IPS-18a (cell line): ENCODE measurements at regions not wholly inside any gene's neighbourhood (a gene's known extent, or its start where the extent isn't known, plus 50 kb on each side); places are given as distances from the start of the nearest gene placed in this dataset.

ENCODE experiments used
- H3K27ac ChIP-seq: one replicate; pipeline ENCODE4 v1.5.1; 2013; ENCODE audit warnings: low read length
- H3K27me3 ChIP-seq: one replicate; pipeline ENCODE4 v1.6.1; 2013; ENCODE audit warnings: mild to moderate bottlenecking, low read length; ENCODE audit not compliant: control insufficient read depth, insufficient read depth
- H3K36me3 ChIP-seq: one replicate; pipeline ENCODE4 v1.6.1; 2013; ENCODE audit warnings: low read depth, low read length; ENCODE audit not compliant: control insufficient read depth
- H3K4me1 ChIP-seq: one replicate; pipeline ENCODE4 v1.6.1; 2013; ENCODE audit warnings: low read depth, low read length; ENCODE audit not compliant: control insufficient read depth
- H3K4me3 ChIP-seq: one replicate; pipeline ENCODE4 v1.5.1; 2013; ENCODE audit warnings: low read length
- H3K9ac ChIP-seq: one replicate; pipeline ENCODE4 v1.6.1; 2013; ENCODE audit warnings: mild to moderate bottlenecking, low read length, moderate library complexity
- H3K9me3 ChIP-seq: one replicate; pipeline ENCODE4 v1.6.1; 2013; ENCODE audit warnings: low read depth, low read length; ENCODE audit not compliant: control insufficient read depth

GRCh38 chr5:97832645-97833296 is 649.7 kb upstream of the RIOK2 start:
- Histone ChIP-seq H3K9me3 (no peaks in the 10 kb centered on the region), H3K27ac (no peak overlapping the region), H3K9ac (no peak overlapping the region), H3K4me3 (no peak overlapping the region), H3K4me1 (no peaks in the 10 kb centered on the region), H3K27me3 (no peaks in the 10 kb centered on the region), H3K36me3 (no peaks in the 10 kb centered on the region)

DNA sequence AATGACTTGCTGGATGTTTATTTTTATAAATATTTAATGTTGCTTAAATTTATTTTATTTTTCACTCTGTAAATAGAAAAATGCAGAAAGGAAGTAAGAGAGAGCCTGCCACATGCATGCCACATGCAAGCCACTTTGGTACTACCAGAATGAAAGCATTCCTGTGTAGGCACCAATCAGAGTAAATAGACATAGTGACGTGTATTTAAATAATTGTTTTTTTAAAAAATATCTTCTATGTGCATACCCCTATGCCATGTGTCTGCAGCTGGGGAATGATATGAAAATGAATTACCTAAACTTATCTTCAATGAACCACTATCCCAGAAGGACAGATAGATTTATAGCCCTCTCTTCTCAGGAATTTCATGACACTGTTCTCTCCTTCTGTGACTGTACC is 651.5 kb upstream of the RIOK2 start:
- Histone ChIP-seq H3K36me3 (no peaks in the 10 kb centered on the region), H3K27ac (no peak overlapping the region), H3K9ac (no peak overlapping the region), H3K27me3 (no peaks in the 10 kb centered on the region), H3K9me3 (no peaks in the 10 kb centered on the region), H3K4me3 (no peak overlapping the region), H3K4me1 (no peaks in the 10 kb centered on the region)

DNA sequence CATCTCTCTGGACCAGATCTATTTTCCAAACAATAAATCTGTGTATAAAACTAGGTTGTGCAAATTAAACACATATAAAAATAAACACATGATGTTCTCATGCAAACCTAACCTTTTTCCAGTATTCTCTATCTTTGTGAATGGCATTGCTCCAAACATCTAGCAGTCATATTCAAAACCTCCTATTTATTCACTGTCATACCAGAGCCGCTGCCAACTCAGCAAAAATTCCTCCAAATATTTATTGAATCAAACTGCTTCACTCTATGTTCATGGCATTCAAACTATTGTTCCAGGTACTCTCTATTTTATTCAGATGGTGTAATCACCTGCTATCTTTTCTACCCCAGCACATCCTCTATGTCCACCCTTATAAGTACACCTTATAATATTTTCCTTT is 652.1 kb upstream of the RIOK2 start:
- Histone ChIP-seq H3K27me3 (no peaks in the 10 kb centered on the region), H3K4me1 (no peaks in the 10 kb centered on the region), H3K9me3 (no peaks in the 10 kb centered on the region), H3K27ac (no peak overlapping the region), H3K4me3 (no peak overlapping the region), H3K9ac (no peak overlapping the region), H3K36me3 (no peaks in the 10 kb centered on the region)

DNA sequence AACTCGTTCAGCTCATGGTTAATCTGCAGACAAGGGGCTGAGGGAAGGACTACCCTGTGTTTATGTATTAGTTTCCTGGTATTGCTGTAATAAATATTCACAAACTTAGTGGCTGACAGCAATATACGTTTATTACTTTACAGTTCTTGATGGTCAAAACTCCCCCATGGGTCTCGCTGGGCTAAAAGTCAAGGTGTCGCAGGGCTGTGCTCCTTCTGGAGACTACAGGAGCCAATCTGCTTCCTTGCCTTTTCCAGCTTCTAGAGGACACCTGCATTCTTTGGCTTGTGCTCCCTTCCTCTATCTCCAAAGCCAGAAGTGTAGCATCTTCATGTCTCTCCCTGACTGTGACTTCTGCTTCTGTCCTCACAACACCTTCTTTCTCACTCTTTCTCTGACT is 653.8 kb upstream of the RIOK2 start:
- no peaks in the 10 kb centered on the region for H3K27me3 ChIP-seq
- H3K9ac ChIP-seq: no peak overlapping the region
- H3K4me3 ChIP-seq: no peak overlapping the region
- no peaks in the 10 kb centered on the region for H3K36me3 ChIP-seq
- no peaks in the 10 kb centered on the region for H3K4me1 ChIP-seq
- no peaks in the 10 kb centered on the region for H3K9me3 ChIP-seq
- H3K27ac ChIP-seq: no peak overlapping the region

DNA sequence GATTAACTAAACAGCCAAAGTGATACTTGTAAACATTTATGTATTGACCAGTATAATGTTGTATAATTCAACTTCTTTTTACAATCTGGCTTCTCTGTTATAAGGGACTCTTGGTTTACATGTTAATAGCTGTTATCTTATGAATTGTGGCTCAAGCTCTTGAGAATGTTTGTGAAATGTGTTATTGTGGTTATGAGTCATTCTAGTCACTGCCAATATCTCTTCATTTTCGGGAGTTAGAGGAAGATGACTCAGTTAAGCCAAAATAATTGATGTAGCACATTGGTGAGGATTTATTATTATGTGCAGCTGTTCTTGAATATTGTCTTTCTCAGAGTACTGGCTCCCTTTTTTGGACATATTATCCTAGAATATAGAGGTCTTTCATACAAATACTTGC is 655.2 kb upstream of the RIOK2 start:
- H3K4me3 ChIP-seq: no peak overlapping the region
- no peak overlapping the region for H3K9ac ChIP-seq

GRCh38 chr5:97839341-97840086 is 656.5 kb upstream of the RIOK2 start:
- no peaks in the 10 kb centered on the region for H3K4me1 ChIP-seq
- H3K4me3 ChIP-seq: no peak overlapping the region
- no peak overlapping the region for H3K27ac ChIP-seq
- H3K27me3 ChIP-seq: no peaks in the 10 kb centered on the region
- no peaks in the 10 kb centered on the region for H3K9me3 ChIP-seq
- H3K9ac ChIP-seq: no peak overlapping the region
- no peaks in the 10 kb centered on the region for H3K36me3 ChIP-seq

More for the DNA sequence above, 655.2 kb upstream of the RIOK2 start:
- Histone ChIP-seq H3K4me1 (no peaks in the 10 kb centered on the region), H3K27ac (no peak overlapping the region), H3K27me3 (no peaks in the 10 kb centered on the region), H3K36me3 (no peaks in the 10 kb centered on the region), H3K9me3 (no peaks in the 10 kb centered on the region)

- Histone ChIP-seq H3K36me3 (no peaks in the 10 kb centered on the region), H3K9me3 (no peaks in the 10 kb centered on the region), H3K4me1 (no peaks in the 10 kb centered on the region), H3K4me3 (no peak overlapping the region), H3K27ac (no peak overlapping the region), H3K9ac (no peak overlapping the region), H3K27me3 (no peaks in the 10 kb centered on the region)
Measured at GRCh38 chr5:97840643-97841042, 657.6 kb upstream of the RIOK2 start.

GRCh38 chr5:97842687-97843086 is 659.6 kb upstream of the RIOK2 start:
- H3K4me1 ChIP-seq: no peaks in the 10 kb centered on the region
- no peaks in the 10 kb centered on the region for H3K27me3 ChIP-seq
- H3K9me3 ChIP-seq: no peaks in the 10 kb centered on the region
- H3K27ac ChIP-seq: no peak overlapping the region
- no peak overlapping the region for H3K9ac ChIP-seq
- no peaks in the 10 kb centered on the region for H3K36me3 ChIP-seq
- no peak overlapping the region for H3K4me3 ChIP-seq

- Histone ChIP-seq H3K4me3 (no peak overlapping the region), H3K4me1 (no peaks in the 10 kb centered on the region), H3K9ac (no peak overlapping the region), H3K27ac (no peak overlapping the region), H3K27me3 (no peaks in the 10 kb centered on the region), H3K9me3 (no peaks in the 10 kb centered on the region), H3K36me3 (no peaks in the 10 kb centered on the region)
Measured at GRCh38 chr5:97844797-97845196, 661.8 kb upstream of the RIOK2 start.

DNA sequence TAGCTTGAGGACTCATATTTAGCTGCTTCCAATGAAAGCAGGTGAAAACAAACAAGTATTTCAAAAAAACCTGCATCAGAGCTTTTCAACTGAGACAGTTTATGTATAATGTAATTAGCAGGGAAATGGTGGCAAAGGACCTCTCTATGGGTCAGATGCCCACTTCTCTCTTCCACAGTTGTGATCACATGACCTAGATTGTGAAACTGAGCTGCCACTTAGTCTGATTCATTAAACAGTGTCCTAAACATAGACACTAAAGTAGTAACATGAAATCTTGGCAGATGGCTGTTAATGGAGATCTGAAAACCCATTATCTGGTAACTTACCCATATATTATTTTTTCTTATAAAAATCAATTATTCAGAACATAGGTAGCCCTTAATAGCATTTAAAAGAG is 663.6 kb upstream of the RIOK2 start:
- Histone ChIP-seq H3K36me3 (no peaks in the 10 kb centered on the region), H3K4me1 (no peaks in the 10 kb centered on the region), H3K27ac (no peak overlapping the region), H3K4me3 (no peak overlapping the region), H3K9ac (no peak overlapping the region), H3K27me3 (no peaks in the 10 kb centered on the region), H3K9me3 (no peaks in the 10 kb centered on the region)

DNA sequence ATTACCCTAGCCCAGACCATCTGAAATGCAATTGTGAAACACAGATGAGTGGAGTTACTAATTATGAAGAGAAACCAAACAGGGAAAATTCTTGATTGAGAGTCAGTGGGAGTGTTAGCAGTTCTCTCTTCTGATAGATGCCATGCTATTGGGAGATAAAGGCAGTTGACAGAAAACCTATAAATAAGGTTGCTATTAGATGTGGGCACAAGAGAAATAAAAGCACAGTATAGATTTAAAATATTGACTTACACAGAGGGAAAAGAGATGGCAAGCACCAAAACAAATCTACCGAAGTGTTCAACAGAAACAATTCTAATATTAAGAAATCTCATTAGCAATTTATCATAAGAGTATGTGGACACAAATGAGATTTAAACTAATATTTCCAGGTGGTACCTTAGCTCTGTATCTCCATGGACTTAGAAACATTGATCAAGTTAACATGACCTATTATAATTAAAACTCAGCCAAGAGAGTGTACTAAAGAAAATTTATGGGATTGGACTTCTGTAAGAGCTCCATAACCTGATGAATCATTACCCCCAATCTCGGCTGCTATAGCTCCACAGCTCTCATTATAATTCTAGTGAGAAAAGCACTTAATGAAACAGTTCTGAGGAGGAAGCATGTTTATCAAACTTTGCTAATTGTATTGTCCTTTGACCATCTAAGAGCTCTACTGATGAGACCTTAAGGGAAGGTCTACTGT is 665.0 kb upstream of the RIOK2 start:
- Histone ChIP-seq H3K4me3 (no peak overlapping the region), H3K36me3 (no peaks in the 10 kb centered on the region), H3K9ac (no peak overlapping the region), H3K27me3 (no peaks in the 10 kb centered on the region), H3K4me1 (no peaks in the 10 kb centered on the region), H3K9me3 (no peaks in the 10 kb centered on the region), H3K27ac (no peak overlapping the region)
